HEK293T (cell line): ENCODE measurements at regions not wholly inside any gene's neighbourhood (a gene's known extent, or its start where the extent isn't known, plus 50 kb on each side); places are given as distances from the start of the nearest gene placed in this dataset.
"Not testable (repeated sequence)": the region's sequence is repeated elsewhere in the genome, so short reads cannot be mapped to it uniquely, and the experiment has no call there.

Experiments used
- BHLHE40 ChIP-seq: fragments of 450-650 bp; IDR thresholded peaks from 2 replicates; pipeline ENCODE4 v1.6.1; 2016; ENCODE audit warnings: mild to moderate bottlenecking, moderate library complexity, borderline replicate concordance
- ELF4 ChIP-seq: fragments of 450-650 bp; IDR thresholded peaks from 2 replicates; pipeline ENCODE4 v1.6.1; 2017; ENCODE audit warnings: antibody characterized with exemption
- LEF1 ChIP-seq: fragments of 450-650 bp; IDR thresholded peaks from 2 replicates; pipeline ENCODE4 v1.6.1; 2017; ENCODE audit warnings: mild to moderate bottlenecking, borderline replicate concordance
- PKNOX1 ChIP-seq: fragments of 450-650 bp; IDR thresholded peaks from 2 replicates; pipeline ENCODE4 v1.6.1; 2016
- SUZ12 ChIP-seq: fragments of 450-650 bp; IDR thresholded peaks from 2 replicates; pipeline ENCODE4 v1.6.1; 2016; ENCODE audit warnings: mild to moderate bottlenecking

GRCh38 chr22:49511393-49512189 is 316.1 kb downstream of the BRD1 start:
- TF ChIP-seq LEF1, PKNOX1, ELF4, BHLHE40, SUZ12: not testable (repeated sequence)
